H1 (cell line): ENCODE measurements at regions not wholly inside any gene's neighbourhood (a gene's known extent, or its start where the extent isn't known, plus 50 kb on each side); places are given as distances from the start of the nearest gene placed in this dataset.

ENCODE experiments used
- ATF2 ChIP-seq: IDR thresholded peaks from 2 replicates; pipeline ENCODE4 v1.6.1; 2012; ENCODE audit warnings: low read length, inconsistent platforms

DNA sequence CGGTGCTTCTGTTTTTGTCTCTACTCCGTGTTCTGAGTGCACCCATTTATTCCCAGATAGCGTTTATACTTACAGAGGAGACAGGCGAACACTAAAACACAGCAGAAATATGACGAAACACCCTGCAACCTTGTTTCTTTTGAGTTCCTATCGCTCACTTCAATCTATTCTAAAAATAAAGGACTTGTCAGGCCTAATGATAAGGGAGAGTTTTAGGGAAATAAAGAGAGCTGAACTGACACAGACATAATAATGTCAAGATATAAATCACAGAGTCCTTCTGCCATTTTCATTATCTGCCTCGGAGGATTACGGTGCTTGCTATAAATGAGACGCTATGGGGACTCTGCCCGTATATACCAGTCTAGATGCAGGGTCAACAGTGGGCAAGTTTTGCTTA is 659.7 kb upstream of the SALL3 start (continued):
- TF ChIP-seq ATF2: no peak
